ENCODE measurements at regions not wholly inside any gene's neighbourhood (a gene's known extent, or its start where the extent isn't known, plus 50 kb on each side); places are given as distances from the start of the nearest gene placed in this dataset.

DNA sequence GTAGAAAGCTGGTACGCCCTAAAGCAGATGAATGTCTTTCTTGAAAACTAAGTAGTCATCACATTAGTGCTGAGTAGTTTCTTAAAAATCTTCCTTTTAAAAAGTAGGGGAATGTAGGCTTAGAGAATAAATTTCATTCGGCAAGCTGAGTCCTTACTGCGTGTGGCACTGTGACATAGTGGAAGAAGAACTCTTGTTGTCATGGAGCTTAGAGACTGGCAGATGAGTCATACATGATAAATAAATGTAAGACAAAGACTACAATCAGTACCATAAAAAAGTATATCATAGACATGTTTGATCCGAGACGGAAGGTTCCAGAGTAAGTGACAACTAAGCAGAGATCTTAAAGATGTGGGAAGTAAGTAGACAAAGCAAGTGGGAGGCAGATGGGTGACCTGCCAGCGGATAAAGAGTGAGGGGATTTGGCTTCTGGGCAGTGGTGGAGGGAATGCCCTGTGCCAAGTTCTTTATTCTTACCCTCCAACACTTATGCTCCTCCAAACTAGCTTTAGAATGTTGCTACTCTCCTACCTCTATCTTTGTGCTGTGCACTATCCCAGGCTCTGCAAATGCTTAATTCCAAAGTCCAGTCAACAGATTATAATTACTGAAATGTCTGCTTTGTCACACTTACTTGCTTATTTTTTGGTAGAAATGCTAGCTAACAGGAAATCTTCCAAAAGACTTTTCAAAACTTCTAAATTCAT, 608.5 kb upstream of the USP24 start:
- Mint-ChIP-seq H3K4me1 (no peaks in the 10 kb centered on the region; a peak in 1 of 4 replicates), H3K9me3 (no peaks in the 10 kb centered on the region), H3K4me3 (no peak overlapping the region), H3K27ac (no peak overlapping the region), H3K27me3 (ENCODE audit: low read depth) (peaks cover 2% of the 10 kb centered on the region; the same call in 1 of the 2 replicates), H3K36me3 (ENCODE audit: insufficient read depth in 1 of 3, low read depth in 3 of 3) (no peaks in the 10 kb centered on the region; a peak in 1 of 7 replicates)
- Histone ChIP-seq H3K9ac (ENCODE audit: extremely low read depth, insufficient read length, low read length) (no peak overlapping the region), H3K23me2 (ENCODE audit: insufficient read length, low read depth, low read length, poor library complexity, severe bottlenecking) (no peaks in the 10 kb centered on the region), H3K4me1 (ENCODE audit: insufficient read depth, low read length) (no peaks in the 10 kb centered on the region), H2BK20ac (ENCODE audit: low read depth, low read length, poor library complexity, severe bottlenecking) (no peak overlapping the region), H3K27me3 (ENCODE audit: insufficient read depth, low read length) (no peaks in the 10 kb centered on the region), H2BK12ac (ENCODE audit: insufficient read length, low read depth, low read length) (no peak overlapping the region), H3K27ac (ENCODE audit: insufficient read length, low read depth, low read length) (no peak overlapping the region), H3K4ac (ENCODE audit: low read depth, low read length) (no peak overlapping the region), H3K56ac (ENCODE audit: insufficient read length, low read depth, low read length) (no peak overlapping the region), H3K14ac (ENCODE audit: insufficient read depth, low read length) (no peak overlapping the region), H2BK5ac (ENCODE audit: insufficient read length, low read length) (no peak overlapping the region), H2BK120ac (ENCODE audit: low read depth, low read length, poor library complexity, severe bottlenecking) (no peak overlapping the region), H2AK5ac (ENCODE audit: insufficient read length, low read length) (no peak overlapping the region), H4K5ac (ENCODE audit: insufficient read length, low read depth, low read length) (no peak overlapping the region), H2BK15ac (ENCODE audit: low read depth, low read length) (no peak overlapping the region), H4K20me1 (ENCODE audit: control insufficient read depth, insufficient read depth, insufficient read length) (no peaks in the 10 kb centered on the region), H3K9me3 (ENCODE audit: control insufficient read depth, low read depth, low read length) (no peaks in the 10 kb centered on the region), H3K79me2 (ENCODE audit: insufficient read depth, low read length) (no peaks in the 10 kb centered on the region), H3K4me2 (ENCODE audit: insufficient read depth, insufficient read length, low read length) (no peak overlapping the region), H3K23ac (ENCODE audit: insufficient read length, low read depth, low read length) (no peak overlapping the region), H3K18ac (ENCODE audit: insufficient read length, low read depth, low read length) (no peak overlapping the region), H3K79me1 (ENCODE audit: insufficient read depth, low read depth, low read length, poor library complexity, severe bottlenecking) (no peaks in the 10 kb centered on the region), H2AFZ (ENCODE audit: low read length) (no peak overlapping the region), H4K8ac (replicated peaks; ENCODE audit: insufficient read length, low read depth, low read length) (no peak overlapping the region), H4K91ac (ENCODE audit: insufficient read length, low read depth, low read length) (no peak overlapping the region), H3T11ph (ENCODE audit: low read length) (no peak overlapping the region)
- DNase-seq, result no peak
- TF ChIP-seq CTCF (conservative IDR thresholded peaks at IDR 0.05), result no peak
- no CpG with 5 or more reads among the region's 6 CpGs for WGBS (ENCODE audit: extremely low coverage, insufficient read length, low lambda C conversion rate)

Measured in H9 (cell line).